ENCODE measurements at regions not wholly inside any gene's neighbourhood (a gene's known extent, or its start where the extent isn't known, plus 50 kb on each side); places are given as distances from the start of the nearest gene placed in this dataset.

- Histone ChIP-seq H2AFZ (ENCODE audit: low read depth, low read length) (no peak overlapping the region), H3K9me2 (ENCODE audit: insufficient read depth, low read length) (no peaks in the 10 kb centered on the region), H4K20me1 (ENCODE audit: insufficient read depth) (no peaks in the 10 kb centered on the region), H3F3A (ENCODE audit: insufficient read depth, low read length, poor library complexity, severe bottlenecking) (no peaks in the 10 kb centered on the region), H3K36me3 (ENCODE audit: insufficient read depth, low read length) (no peaks in the 10 kb centered on the region), H3K4me2 (ENCODE audit: low read length) (no peak overlapping the region), H3K27ac (ENCODE audit: low read length) (peak overlapping the region; percentile 24), H3K9ac (ENCODE audit: low read length) (no peak overlapping the region), H3K27me3 (ENCODE audit: insufficient read depth, low read depth, low read length) (no peaks in the 10 kb centered on the region), H3K79me2 (replicated peaks; ENCODE audit: insufficient read depth, low read length) (no peaks in the 10 kb centered on the region), H3K9me3 (ENCODE audit: low read length) (no peaks in the 10 kb centered on the region), H3K4me3 (ENCODE audit: low read length) (no peak overlapping the region)
- TF ChIP-seq SMC3 (conservative IDR thresholded peaks at IDR 0.05; ENCODE audit: poor library complexity) (no peak), REST (IDR thresholded peaks at IDR 0.05; ENCODE audit: borderline replicate concordance) (peak; percentile 50), POLR2AphosphoS5 (IDR thresholded peaks at IDR 0.05) (peak; percentile 74), EP300 (conservative IDR thresholded peaks at IDR 0.05; ENCODE audit: poor library complexity, severe bottlenecking) (peak; percentile 90), MXI1 (conservative IDR thresholded peaks at IDR 0.05; ENCODE audit: poor library complexity, severe bottlenecking) (no peak)
These were observed 469.1 kb downstream of the GBA3 start for GRCh38 chr4:23161787-23162186.

- no peak overlapping the region for H3K9ac ChIP-seq (ENCODE audit: low read length)
These were observed 460.3 kb downstream of the GBA3 start for GRCh38 chr4:23153076-23153475.

More at GRCh38 chr4:23153076-23153475, 460.3 kb downstream of the GBA3 start:
- H3K9me2 ChIP-seq (ENCODE audit: insufficient read depth, low read length): no peaks in the 10 kb centered on the region
- no peak overlapping the region for H3K4me2 ChIP-seq (ENCODE audit: low read length)
- H3K27me3 ChIP-seq (ENCODE audit: insufficient read depth, low read depth, low read length): no peaks in the 10 kb centered on the region
- no peaks in the 10 kb centered on the region for H3K9me3 ChIP-seq (ENCODE audit: low read length)
- no peaks in the 10 kb centered on the region for H3F3A ChIP-seq (ENCODE audit: insufficient read depth, low read length, poor library complexity, severe bottlenecking)
- H3K27ac ChIP-seq (ENCODE audit: low read length): no peak overlapping the region
- H3K36me3 ChIP-seq (ENCODE audit: insufficient read depth, low read length): no peaks in the 10 kb centered on the region
- H3K4me3 ChIP-seq (ENCODE audit: low read length): no peak overlapping the region
- no peak for TF ChIP-seq REST (IDR thresholded peaks at IDR 0.05; ENCODE audit: borderline replicate concordance)
- TF ChIP-seq SMC3 (conservative IDR thresholded peaks at IDR 0.05; ENCODE audit: poor library complexity): no peak
- no peak for TF ChIP-seq CTCF (IDR thresholded peaks at IDR 0.05; ENCODE audit: poor library complexity, severe bottlenecking)
- no peak for TF ChIP-seq RAD21 (conservative IDR thresholded peaks at IDR 0.05)
- TF ChIP-seq EP300 (conservative IDR thresholded peaks at IDR 0.05; ENCODE audit: poor library complexity, severe bottlenecking): no peak
- TF ChIP-seq EZH2 (IDR thresholded peaks at IDR 0.05; ENCODE audit: borderline replicate concordance, insufficient read depth, low read length, poor library complexity, severe bottlenecking): no peak
- TF ChIP-seq POLR2AphosphoS5 (IDR thresholded peaks at IDR 0.05): no peak
- no peak for TF ChIP-seq MXI1 (conservative IDR thresholded peaks at IDR 0.05; ENCODE audit: poor library complexity, severe bottlenecking)
- H2AFZ ChIP-seq (ENCODE audit: low read depth, low read length): no peak overlapping the region
- no peaks in the 10 kb centered on the region for H3K79me2 ChIP-seq (replicated peaks; ENCODE audit: insufficient read depth, low read length)
- no peaks in the 10 kb centered on the region for H4K20me1 ChIP-seq (ENCODE audit: insufficient read depth)

All from neural cell (in vitro differentiated cells).